ENCODE measurements at regions not wholly inside any gene's neighbourhood (a gene's known extent, or its start where the extent isn't known, plus 50 kb on each side); places are given as distances from the start of the nearest gene placed in this dataset.

DNA sequence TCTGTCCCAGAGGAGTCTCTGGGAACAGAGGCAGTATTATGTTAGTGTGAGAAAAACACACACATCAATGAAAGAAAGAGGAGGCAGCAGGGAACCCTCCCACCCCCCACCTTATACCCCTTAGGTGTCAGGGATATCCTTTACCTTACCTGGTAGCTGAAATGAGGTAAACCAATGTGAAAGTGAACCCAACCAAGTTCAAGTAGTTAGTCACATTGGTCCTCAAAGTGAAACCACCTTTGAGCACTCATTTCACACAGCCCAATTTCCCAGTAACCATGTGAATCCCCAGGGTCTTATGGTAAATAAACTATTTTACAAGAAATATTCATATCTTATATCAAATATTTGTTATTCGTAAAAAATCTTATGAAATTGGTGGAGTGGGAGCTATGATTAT is 377.8 kb downstream of the LRATD1 start:
- intact Hi-C loops (cut with micrococcal nuclease): no loop called here
- ATAC-seq (no peak), DNase-seq (no peak)

GRCh38 chr2:15018814-15019213 is 386.3 kb downstream of the LRATD1 start:
- intact Hi-C loops (cut with micrococcal nuclease): no loop called here
- no peak for ATAC-seq
- no peak for DNase-seq

GRCh38 chr2:15023221-15023620 is 390.7 kb downstream of the LRATD1 start:
- ATAC-seq: no peak
- intact Hi-C loops (cut with micrococcal nuclease): no loop called here
- no peak for DNase-seq

DNA sequence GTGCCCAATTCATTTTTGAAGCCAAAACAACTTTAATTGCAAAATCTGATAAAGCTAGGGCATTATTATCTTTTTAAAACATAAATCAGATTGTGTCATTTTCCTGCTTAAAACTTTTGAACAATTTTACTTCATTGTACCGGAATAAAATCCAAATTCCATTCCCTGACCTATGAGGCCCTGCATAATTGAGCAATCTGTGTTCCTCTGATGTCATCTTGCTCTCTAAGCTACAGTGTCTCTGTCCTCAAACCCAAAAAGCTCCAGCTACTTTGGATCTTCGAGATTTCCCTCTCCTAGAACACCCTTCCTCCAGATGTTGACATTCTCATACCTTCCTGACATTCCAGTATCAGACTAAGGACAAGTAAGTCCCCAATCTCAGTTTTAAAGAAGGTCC is 395.9 kb downstream of the LRATD1 start:
- no peak for ATAC-seq
- no peak for DNase-seq
- intact Hi-C loops (cut with micrococcal nuclease): no loop called here

DNA sequence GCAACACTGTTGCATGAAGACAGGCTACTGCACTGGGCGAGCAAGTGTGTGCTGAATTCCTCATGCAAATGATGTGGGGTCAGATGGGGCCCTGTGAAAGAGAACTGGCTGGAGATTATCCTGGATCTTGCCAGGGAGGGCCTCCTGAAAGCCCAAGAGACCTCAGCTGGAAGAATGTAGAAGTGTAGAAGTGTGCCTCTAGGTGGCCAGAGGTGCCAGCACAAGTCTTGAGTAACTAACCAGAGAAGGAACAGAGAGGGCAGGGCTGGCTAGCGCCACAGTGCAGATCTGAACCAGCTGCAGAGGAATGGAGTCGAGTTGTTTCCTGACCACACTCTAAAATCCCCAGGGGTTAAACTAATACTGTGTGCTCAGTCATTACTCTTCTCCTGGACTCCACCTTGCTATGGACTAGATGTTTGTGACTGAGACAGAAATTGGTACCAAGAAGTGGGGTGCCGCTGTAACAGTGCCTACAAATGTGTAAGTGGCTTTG is 399.3 kb downstream of the LRATD1 start:
- intact Hi-C loops (cut with micrococcal nuclease): no loop called here
- ATAC-seq: no peak
- DNase-seq: no peak

DNA sequence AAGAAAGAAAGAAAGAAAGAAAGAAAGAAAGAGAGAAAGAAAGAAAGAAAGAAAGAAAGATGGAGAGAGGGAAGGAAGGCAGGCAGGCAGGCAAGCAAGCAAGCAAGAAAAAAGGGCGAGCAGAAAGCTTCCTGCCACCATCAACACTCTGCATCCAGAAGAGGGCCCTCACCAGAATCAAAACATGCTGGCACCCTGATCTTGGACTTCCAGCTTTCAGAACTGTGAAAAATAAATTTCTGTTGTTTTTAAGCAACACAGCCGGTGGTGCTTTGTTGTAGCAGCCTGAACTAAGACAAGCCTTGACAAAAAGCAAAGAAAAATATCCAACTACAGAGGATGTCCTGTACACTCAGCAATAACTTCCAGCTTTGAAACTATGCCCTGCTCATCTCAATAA is 401.7 kb downstream of the LRATD1 start:
- DNase-seq (no peak), ATAC-seq (no peak)
- intact Hi-C loops (cut with micrococcal nuclease): no loop called here

DNA sequence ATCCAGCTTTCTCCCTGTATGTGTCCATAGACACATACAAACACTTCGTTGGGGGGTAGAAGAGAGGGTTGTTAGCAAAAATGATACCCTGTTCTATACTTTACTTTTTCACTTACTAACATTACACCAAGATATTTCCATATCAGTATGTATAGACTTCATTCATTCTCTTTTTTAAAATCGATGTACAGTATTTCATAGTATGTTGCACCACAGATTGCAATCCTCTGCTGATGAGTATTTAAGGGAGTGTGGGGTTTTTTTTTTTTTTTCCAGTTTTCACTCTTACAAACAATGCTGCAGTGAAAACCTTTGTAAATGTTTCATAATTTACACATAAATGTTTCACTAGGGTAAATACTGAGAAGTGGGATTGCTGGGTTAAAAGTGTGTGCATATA is 402.3 kb downstream of the LRATD1 start:
- ATAC-seq: no peak
- intact Hi-C loops (cut with micrococcal nuclease): no loop called here
- no peak for DNase-seq

GRCh38 chr2:15038366-15039364 is 406.1 kb downstream of the LRATD1 start:
- DNase-seq: no peak
- ATAC-seq: no peak
- intact Hi-C loops (cut with micrococcal nuclease): no loop called here

GRCh38 chr2:15040429-15041084 is 408.0 kb downstream of the LRATD1 start:
- intact Hi-C loops (cut with micrococcal nuclease): no loop called here
- DNase-seq: no peak
- no peak for ATAC-seq

- intact Hi-C loops (cut with micrococcal nuclease): no loop called here
- DNase-seq (peak; percentile 50), ATAC-seq (peak; percentile 94)
Measured at GRCh38 chr2:15041429-15041837, 408.9 kb downstream of the LRATD1 start.

- ATAC-seq (no peak), DNase-seq (no peak)
- intact Hi-C loops (cut with micrococcal nuclease): no loop called here
Measured at GRCh38 chr2:15042801-15043217, 410.3 kb downstream of the LRATD1 start.

- no peak for ATAC-seq
- no peak for DNase-seq
- intact Hi-C loops (cut with micrococcal nuclease): no loop called here
Measured at GRCh38 chr2:15043336-15044058, 411.0 kb downstream of the LRATD1 start.

GRCh38 chr2:15045054-15045453 is 412.5 kb downstream of the LRATD1 start:
- intact Hi-C loops (cut with micrococcal nuclease): no loop called here
- ATAC-seq: no peak
- no peak for DNase-seq

GRCh38 chr2:15047184-15047583 is 414.7 kb downstream of the LRATD1 start:
- intact Hi-C loops (cut with micrococcal nuclease): no loop called here
- no peak for ATAC-seq
- no peak for DNase-seq

DNA sequence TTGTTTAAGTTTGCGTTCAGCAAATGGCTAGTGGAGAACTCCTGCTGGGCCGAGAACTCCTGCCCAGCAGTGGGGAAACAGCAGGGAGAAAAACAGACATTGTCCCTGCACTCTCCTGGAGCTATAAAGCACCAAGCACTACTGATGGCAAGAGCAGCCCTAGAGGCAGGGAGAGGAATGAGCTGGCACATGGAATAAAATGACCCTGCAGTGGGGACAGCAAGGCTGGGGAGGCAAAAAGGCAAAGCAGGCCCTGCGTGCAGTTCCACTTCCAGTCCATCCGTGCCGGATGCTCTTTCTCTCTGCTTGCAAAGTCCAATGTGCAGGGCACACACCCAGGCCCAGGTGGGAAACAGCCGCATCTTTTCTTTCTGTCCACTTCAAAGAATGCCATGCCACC is 415.5 kb downstream of the LRATD1 start:
- intact Hi-C loops (cut with micrococcal nuclease): no loop called here
- DNase-seq (no peak), ATAC-seq (no peak)

DNA sequence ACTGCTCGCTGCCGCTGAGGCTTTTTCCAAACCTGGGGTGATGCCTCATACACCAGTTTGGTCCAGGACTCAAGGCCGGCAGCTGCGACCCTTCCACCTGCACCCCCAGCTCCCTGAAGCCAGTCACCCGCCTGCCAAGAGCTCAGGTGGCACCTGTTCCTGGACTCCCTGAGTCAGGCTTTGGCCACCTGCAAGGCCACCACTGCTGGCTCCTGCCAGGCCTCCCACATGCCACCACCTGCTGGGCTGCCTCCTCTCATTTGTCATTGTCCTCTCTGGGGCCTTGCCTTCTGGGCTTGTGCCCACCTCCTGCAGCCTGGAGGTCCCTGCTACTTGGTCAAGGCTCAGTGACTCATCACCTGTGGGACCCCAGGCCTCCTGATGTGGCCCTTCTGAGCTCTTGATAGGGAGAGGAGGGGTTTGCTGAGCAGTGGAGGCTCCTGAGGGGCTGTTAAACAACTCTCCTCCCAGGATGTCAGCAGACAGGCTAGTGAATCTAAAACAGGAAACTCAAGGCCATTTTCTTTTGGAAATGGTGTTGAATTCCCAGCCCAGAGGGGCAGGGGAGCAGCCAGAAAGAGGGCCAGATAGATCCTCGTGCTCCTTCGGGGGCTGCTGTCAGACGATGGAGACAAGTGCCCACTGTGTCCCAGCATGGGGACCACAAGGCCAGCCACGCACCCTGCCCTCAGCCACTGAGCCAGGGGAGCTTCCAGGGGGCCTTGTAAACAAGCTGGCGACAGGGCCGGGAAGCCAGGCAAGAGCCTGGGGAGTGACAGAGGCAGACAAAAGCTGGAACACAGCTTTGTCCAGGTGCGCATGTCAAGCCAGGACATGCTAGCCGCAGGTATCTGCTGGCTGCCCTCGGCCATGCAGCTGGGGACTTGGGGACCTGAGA is 416.8 kb downstream of the LRATD1 start:
- intact Hi-C loops (cut with micrococcal nuclease): no loop called here
- DNase-seq: no peak
- ATAC-seq: no peak

GRCh38 chr2:15050483-15050882 is 418.0 kb downstream of the LRATD1 start:
- intact Hi-C loops (cut with micrococcal nuclease): no loop called here
- ATAC-seq (no peak), DNase-seq (no peak)

GRCh38 chr2:15053542-15053941 is 421.0 kb downstream of the LRATD1 start:
- no peak for DNase-seq
- no peak for ATAC-seq
- intact Hi-C loops (cut with micrococcal nuclease): no loop called here
